ENCODE measurements at regions not wholly inside any gene's neighbourhood (a gene's known extent, or its start where the extent isn't known, plus 50 kb on each side); places are given as distances from the start of the nearest gene placed in this dataset.

DNA sequence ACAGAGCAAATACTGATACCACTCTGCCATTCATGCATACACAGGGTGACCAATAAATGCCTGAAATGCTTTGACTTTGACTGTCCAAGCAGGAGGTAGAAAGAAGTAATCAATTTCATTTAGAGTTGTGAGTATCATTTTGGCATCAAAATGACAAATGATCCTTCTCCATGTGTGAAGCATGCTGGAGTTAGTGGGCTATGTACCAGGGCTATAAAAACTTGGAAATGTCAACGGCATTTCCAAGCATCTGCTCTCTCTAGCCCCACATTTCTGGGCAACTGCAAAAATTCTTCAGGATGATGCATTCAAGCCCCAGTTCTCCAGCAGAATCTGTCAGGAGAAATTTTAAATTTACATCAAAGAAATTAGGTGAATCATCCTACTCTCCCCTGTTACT is 208.4 kb upstream of the PTBP2 start:
- TF ChIP-seq CTCF (IDR thresholded peaks at IDR 0.05) (no peak), POLR2A (IDR thresholded peaks at IDR 0.05) (no peak)
